T47D (cell line): ENCODE measurements at regions not wholly inside any gene's neighbourhood (a gene's known extent, or its start where the extent isn't known, plus 50 kb on each side); places are given as distances from the start of the nearest gene placed in this dataset.
A peak's percentile ranks its signal among the peaks of the same experiment; 100 is the strongest.
"Not testable (repeated sequence)": the region's sequence is repeated elsewhere in the genome, so short reads cannot be mapped to it uniquely, and the experiment has no call there.

Experiments used
- DNase-seq, 2 experiments: peaks; one replicate each; pipeline versions ENCODE4 v3.0.0 to v3.0.0-alpha.2; 2011 to 2012; ENCODE audit warnings: low read depth in 1 of 2, low spot score in 1 of 2
- in situ Hi-C: cut with HindIII; loops from 2 replicates; pipeline ENCODE4 v1.10.0; 2016; ENCODE audit warnings: low sequenced_read_pairs, low pct_unique_long_range_greater_than_20kb

- DNase-seq, in situ Hi-C loops: not testable (repeated sequence)
Observed at GRCh38 chr9:42931045-42931444, 747.6 kb downstream of the SPATA31A6 start.

GRCh38 chr9:42937583-42938235, 754.2 kb downstream of the SPATA31A6 start:
- in situ Hi-C loops, DNase-seq: not testable (repeated sequence)

- in situ Hi-C loops, DNase-seq: not testable (repeated sequence)
Observed at GRCh38 chr9:42947050-42947449, 763.6 kb downstream of the SPATA31A6 start.

GRCh38 chr9:42951239-42951638, 767.8 kb downstream of the SPATA31A6 start:
- DNase-seq = peak in 1 of 2 experiments; percentile 22
- in situ Hi-C loops = not testable (repeated sequence)

GRCh38 chr9:42965155-42965554, 781.7 kb downstream of the SPATA31A6 start:
- DNase-seq, in situ Hi-C loops: not testable (repeated sequence)

GRCh38 chr9:42971872-42972271, 788.4 kb downstream of the SPATA31A6 start:
- in situ Hi-C loops, DNase-seq: not testable (repeated sequence)

GRCh38 chr9:42974725-42975124, 791.3 kb downstream of the SPATA31A6 start:
- in situ Hi-C loops, DNase-seq: not testable (repeated sequence)

GRCh38 chr9:42984761-42985160, 801.3 kb downstream of the SPATA31A6 start:
- in situ Hi-C loops, DNase-seq: not testable (repeated sequence)
